ENCODE measurements at regions not wholly inside any gene's neighbourhood (a gene's known extent, or its start where the extent isn't known, plus 50 kb on each side); places are given as distances from the start of the nearest gene placed in this dataset.

- intact Hi-C loops (cut with DNase I) = no loop called here
- TF ChIP-seq CTCF (IDR thresholded peaks at IDR 0.05) = no peak
- no peak for TF ChIP-seq POLR2AphosphoS5 (IDR thresholded peaks at IDR 0.05; ENCODE audit: insufficient read depth in 1 of 2, low read depth in 1 of 2)
- TF ChIP-seq POLR2A (IDR thresholded peaks at IDR 0.05) = no peak
- Histone ChIP-seq H3K27ac (no peak overlapping the region), H3K36me3 (no peaks in the 10 kb centered on the region), H3K4me1 (no peaks in the 10 kb centered on the region), H3K4me3 (no peak overlapping the region), H3K27me3 (no peaks in the 10 kb centered on the region), H3K9me3 (no peaks in the 10 kb centered on the region)
- no peak for DNase-seq (ENCODE audit: extremely low spot score in 2 of 2)
These were observed 112.5 kb upstream of the SALL3 start for GRCh38 chr18:78867131-78867530.

GRCh38 chr18:78868330-78869316 lies 111.0 kb upstream of the SALL3 start:
- no peak overlapping the region for H3K27ac ChIP-seq
- H3K4me1 ChIP-seq = no peaks in the 10 kb centered on the region
- no peaks in the 10 kb centered on the region for H3K36me3 ChIP-seq
- intact Hi-C loops (cut with DNase I) = no loop called here
- no peak for TF ChIP-seq POLR2A (IDR thresholded peaks at IDR 0.05)
- TF ChIP-seq CTCF (IDR thresholded peaks at IDR 0.05) = no peak
- no peak for TF ChIP-seq POLR2AphosphoS5 (IDR thresholded peaks at IDR 0.05; ENCODE audit: insufficient read depth in 1 of 2, low read depth in 1 of 2)
- H3K9me3 ChIP-seq = no peaks in the 10 kb centered on the region
- H3K4me3 ChIP-seq = no peak overlapping the region
- no peak for DNase-seq (ENCODE audit: extremely low spot score in 2 of 2)
- H3K27me3 ChIP-seq = no peaks in the 10 kb centered on the region

- Histone ChIP-seq H3K4me1 (no peaks in the 10 kb centered on the region), H3K27ac (no peak overlapping the region), H3K36me3 (no peaks in the 10 kb centered on the region), H3K27me3 (no peaks in the 10 kb centered on the region), H3K9me3 (no peaks in the 10 kb centered on the region), H3K4me3 (no peak overlapping the region)
- no peak for TF ChIP-seq CTCF (IDR thresholded peaks at IDR 0.05)
- no peak for TF ChIP-seq POLR2A (IDR thresholded peaks at IDR 0.05)
- TF ChIP-seq POLR2AphosphoS5 (IDR thresholded peaks at IDR 0.05; ENCODE audit: insufficient read depth in 1 of 2, low read depth in 1 of 2) = no peak
- intact Hi-C loops (cut with DNase I) = no loop called here
- DNase-seq (ENCODE audit: extremely low spot score in 2 of 2) = no peak
These were observed 108.0 kb upstream of the SALL3 start for GRCh38 chr18:78871618-78872017.

- no peak for TF ChIP-seq CTCF (IDR thresholded peaks at IDR 0.05)
- no peak for TF ChIP-seq POLR2A (IDR thresholded peaks at IDR 0.05)
- no peak for TF ChIP-seq POLR2AphosphoS5 (IDR thresholded peaks at IDR 0.05; ENCODE audit: insufficient read depth in 1 of 2, low read depth in 1 of 2)
- DNase-seq (ENCODE audit: extremely low spot score in 2 of 2) = no peak
- no peaks in the 10 kb centered on the region for H3K4me1 ChIP-seq
- H3K9me3 ChIP-seq = no peaks in the 10 kb centered on the region
- H3K4me3 ChIP-seq = no peak overlapping the region
- H3K27me3 ChIP-seq = no peaks in the 10 kb centered on the region
- intact Hi-C loops (cut with DNase I) = no loop called here
- H3K27ac ChIP-seq = no peak overlapping the region
- no peaks in the 10 kb centered on the region for H3K36me3 ChIP-seq
These were observed 105.6 kb upstream of the SALL3 start for GRCh38 chr18:78873926-78874500.

All from vagina (tissue), 2 donors.